HK-2 (cell line): ENCODE measurements at regions not wholly inside any gene's neighbourhood (a gene's known extent, or its start where the extent isn't known, plus 50 kb on each side); places are given as distances from the start of the nearest gene placed in this dataset.

ENCODE experiments used
- DNase-seq: peaks from one replicate; pipeline ENCODE4 v3.0.0-alpha.2; 2018; ENCODE audit not compliant: unreplicated experiment

DNA sequence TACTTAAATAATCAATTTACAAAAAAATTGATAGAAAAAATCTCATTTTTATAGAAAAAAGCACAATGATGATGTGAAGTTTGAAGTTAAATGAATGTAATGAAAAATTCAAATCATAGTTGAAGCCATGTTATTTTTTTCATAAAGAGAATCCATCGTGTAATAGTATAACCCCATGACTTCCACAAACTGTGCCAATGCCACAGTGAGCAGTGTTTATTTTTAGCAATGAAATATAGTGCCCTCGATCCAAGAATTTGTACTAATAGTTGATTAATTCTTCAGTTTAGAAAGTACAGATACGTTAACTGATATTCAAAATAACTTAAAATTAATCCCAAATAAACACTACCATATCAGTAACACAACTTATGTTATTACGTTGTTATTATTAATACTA lies 225.9 kb downstream of the PTPRC start:
- DNase-seq = no peak

DNA sequence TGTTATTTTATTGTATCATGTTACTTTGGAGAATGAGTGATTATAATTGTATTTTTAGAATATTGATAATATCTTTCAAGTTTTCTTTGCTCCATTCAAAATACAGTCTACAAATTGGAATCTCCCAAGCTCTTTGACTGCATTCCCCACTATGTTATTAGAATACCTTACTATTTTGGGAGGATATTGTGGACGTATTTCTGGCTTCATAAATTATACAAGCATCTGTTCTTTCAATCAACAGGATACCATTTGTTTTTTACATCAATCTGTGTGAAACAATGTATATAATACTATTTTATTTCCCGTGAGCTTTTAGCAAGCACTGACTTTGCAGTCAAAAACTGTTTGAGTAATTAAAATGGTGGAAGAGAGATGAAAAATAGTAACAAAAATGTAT lies 226.5 kb downstream of the PTPRC start:
- no peak for DNase-seq

DNA sequence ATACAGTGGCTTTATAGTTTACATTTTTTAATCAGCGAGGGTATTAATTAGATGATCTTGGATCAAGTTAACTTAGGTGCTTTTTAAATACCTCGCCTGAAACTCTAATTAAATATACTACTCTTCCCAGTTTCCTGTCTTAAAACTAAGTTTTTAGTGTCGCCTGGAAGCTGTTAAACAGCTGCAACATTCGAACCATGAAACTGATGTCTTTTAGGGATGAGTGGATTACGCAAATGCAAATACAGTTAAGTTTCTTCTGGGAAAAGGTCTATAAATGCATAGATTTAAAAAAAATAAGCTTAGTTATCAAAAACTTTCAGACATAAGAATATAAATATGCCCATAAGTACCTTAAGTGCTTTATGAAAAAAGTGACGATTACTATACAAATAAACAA lies 228.3 kb downstream of the PTPRC start:
- DNase-seq = no peak

DNA sequence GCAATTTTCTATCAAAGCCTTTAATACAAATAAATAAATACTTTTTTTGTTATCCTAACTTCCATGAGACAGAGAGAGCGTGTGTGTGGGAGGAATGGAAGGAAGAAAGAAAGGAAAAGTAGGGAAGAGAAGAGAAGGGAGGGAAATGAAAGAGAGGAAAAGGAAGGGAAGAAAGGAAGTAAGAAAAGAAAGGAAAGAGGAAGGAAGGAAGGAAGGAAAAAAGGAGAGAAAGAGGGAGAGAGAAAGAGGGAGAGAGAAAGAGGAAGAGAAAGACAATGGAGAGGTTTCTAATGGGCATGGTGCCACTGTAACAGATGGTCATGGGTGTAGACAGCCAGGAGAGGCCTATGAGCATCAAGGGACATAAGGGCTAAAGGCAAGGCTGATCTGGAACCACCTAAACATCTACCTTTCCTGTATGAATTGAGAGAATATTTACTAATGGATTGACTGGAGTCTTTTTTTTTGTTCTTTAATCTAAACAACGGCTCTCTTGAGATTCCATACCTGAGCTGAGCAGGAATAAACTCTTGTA lies 234.9 kb downstream of the PTPRC start:
- no peak for DNase-seq

DNA sequence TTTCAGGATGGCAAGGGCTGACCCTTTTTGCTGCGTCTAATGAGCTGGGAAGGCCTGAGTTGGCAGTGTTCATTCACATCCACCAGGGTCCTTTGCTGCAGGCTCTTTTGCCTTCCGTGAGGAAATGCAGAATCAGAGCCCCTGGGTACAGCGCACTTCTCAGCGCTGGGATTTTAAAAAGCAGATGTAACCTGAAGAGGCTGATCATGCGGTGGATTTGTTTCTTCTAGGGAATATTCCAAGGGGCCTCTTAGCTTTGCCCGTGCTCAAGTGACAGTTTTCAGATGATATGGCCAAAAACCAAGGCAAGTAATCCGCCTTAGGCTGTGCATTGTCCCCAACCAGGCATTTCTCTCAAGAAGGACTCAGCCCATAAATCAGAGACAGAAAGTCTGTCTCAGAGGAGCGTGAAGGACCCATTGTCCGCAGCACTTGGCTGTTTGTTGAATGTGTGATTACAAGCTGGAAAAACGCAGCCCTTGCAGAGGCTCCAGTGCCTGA lies 237.6 kb downstream of the PTPRC start:
- DNase-seq = no peak

DNA sequence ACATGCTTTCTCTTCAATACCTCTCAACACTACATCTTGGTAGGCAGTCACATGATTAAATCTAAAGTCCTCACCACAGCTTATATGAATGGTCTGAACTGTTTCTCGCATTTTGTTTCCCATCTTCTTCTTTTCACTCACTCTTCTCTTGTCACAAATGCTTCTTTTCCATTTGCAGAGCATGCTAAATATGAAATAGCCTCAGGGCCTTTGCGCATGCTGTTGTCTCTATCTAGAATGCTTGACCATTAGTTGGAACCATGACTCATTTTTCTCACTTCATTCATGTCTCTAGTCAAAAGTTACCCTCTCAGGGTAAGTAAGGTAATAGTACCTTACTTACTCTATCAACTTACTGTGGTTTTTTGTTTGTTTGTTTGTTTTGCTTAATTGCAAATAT lies 239.7 kb downstream of the PTPRC start:
- DNase-seq = no peak

DNA sequence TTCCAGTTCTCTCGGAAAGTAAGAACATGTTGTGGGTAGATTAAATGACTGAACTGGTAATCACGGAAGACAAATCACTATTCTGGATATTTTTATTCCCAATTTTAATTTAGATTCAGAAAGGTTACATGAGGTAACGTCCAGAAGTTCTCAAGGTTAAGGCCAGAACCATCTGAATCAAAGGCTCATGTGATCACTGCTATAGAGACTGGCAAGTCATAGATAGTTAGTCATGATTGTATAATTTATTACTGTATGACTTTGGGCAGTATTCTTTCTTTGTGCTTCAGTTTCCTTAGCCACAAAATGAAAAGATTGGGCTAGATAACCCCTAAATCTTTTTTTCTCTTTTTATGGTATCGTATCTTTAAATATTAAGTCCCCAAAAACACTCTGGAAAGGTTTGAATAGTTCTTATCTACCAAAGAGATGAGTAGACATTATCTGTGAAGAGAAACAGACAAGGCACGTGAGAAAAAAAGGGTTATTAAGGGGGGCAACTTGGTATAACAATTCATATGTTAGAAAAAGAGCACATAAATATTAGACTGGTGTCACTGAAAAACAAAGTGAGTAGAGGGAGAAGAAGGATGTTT lies 241.0 kb downstream of the PTPRC start:
- no peak for DNase-seq

DNA sequence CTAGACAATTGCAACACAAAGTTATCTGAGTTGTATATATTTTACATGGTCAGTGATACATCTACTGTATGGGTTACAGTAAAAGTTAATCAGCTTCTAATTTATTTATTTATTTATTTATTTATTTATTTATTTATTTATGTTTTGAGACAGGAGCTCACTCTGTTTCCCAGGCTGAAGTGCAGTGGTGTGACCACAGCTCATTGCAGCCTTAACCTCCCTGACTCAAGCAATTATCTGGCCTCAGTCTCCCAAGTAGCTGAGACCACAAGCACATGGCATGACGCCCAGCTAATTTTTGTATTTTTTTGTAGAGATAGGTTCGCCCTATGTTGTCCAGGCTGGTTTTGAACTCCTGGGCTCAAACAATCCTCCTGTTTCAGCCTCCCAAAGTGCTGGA lies 241.6 kb downstream of the PTPRC start:
- DNase-seq = no peak

DNA sequence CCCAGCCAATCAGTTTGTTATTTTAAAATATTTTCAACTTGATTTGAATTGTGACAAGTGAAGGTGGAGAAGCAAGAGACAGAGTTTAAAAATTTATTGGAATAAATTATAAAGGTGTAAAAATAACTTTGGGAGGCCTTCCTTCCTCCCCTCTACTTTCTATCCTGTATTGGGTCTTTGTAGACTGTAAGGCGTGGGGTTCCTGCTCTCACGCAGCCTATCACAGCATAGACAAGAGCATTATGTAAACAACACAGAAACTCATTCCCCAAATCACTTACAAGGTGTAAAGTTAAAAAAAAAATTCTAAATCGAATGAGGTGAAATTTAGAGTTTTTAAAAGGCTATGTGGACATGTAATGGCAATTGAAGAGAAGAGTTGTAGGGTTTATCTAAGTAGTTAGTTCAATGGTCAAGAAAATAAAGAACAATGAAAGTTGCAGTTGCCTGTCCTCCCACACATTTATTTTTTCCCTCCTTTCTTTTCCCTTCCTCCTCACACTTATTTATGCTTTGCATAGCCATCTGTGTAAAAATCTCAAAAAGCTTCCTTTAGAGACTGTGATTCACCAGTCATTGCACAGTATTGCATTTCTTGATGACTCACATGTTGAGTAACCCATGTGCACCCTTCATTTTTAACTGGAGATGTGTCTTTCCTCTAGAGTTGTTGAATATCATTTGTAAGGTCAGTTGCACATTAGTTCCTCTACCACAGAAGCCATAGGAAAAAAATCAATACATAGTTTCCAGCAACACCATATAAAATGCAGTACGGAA lies 242.2 kb downstream of the PTPRC start:
- no peak for DNase-seq

DNA sequence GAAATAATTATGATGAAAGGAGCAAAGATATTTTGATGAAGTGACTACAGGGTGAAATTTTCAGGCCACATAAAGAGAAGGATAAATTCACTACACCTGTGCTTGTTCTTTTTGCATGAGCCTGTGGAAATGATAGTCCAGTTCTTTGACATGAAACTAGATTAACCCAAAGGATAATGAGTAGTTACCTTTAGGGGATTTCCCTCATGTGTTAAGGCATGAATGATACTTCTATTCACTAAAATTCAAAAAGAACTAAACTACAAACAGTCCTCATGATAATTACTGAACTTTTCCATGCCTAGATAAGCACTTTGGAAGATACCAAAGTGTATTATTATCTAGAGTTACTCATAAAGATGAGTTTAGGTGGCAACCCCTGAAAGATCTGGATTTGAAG lies 244.3 kb downstream of the PTPRC start:
- DNase-seq = no peak

DNA sequence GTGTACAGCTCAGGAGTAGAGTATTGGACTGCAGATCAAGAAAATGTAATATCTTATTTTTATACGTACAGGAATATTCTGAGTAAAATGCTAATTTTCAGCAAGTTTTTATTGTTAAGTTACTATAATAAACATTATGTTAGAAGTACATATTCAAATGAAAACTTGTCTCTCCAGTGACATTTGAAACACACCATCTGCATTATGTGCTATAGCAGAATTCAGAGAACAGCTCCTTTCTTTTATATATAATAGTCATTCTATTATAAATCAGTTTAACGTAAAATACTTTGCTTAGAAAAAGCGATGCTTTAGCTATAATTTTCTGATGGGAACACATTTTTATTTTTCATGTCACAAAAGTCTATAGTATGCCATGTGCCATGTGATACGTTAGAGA lies 249.0 kb downstream of the PTPRC start:
- DNase-seq = no peak

DNA sequence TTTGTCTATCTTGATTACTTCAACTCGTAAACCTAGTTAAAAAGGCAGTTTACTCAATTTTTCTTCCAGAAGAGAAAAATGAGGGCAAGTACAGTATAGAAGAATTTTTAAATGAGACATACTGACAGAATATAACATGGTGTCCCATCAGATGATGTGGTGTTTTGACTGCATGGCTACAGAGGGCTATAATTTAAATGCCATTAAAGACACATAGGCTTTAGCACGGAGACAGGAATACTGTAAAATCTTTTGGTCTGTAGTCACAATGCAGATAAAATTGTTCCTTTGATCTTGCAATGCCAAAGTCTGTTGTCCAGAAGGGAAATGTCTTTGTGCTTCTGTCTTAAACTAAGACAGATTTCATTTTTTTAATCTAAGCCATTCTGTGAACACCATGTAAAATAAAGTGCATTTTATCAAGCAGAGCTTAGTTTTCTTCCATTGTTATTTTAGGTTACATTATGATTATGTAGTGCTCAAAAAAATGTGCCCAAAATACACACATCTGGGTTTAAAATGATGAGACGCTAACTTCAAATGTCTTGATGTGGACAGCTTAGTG lies 249.6 kb downstream of the PTPRC start:
- DNase-seq = no peak

DNA sequence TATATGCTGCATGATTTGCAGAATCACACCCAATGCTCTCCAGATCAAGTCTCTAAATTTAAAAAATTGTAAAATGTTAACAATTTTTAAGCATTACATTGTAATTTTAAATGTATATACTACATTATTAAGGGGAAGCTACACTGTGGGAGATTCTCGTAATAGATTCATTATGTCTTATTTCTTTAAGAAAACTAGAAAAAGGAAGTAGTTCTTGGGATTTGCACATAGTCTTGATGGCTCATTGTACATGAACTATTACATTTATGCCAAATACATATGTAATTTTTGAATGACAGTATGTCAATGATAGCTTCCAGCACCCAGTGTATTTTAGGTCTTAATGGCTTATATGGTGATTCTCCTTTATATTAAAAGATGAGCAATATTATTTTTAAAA lies 250.3 kb downstream of the PTPRC start:
- DNase-seq = no peak

DNA sequence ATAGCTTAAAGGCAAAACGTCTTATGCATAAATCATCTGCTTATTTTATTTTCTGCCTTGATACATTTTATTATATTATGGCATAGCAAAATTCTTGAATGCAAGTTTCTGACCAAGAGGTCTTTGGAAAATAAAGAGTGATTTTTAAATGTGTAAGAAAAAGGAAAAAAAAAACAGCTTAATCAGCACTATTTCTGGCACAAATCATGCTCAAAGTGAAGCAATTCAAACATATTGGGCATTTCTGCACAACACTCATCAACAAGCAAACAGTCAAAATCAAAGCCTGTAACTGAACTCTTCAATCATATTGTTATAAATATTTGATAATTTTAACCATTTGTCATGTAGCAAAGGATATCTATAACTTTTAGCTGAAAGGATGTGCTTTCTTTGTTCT lies 250.9 kb downstream of the PTPRC start:
- no peak for DNase-seq

DNA sequence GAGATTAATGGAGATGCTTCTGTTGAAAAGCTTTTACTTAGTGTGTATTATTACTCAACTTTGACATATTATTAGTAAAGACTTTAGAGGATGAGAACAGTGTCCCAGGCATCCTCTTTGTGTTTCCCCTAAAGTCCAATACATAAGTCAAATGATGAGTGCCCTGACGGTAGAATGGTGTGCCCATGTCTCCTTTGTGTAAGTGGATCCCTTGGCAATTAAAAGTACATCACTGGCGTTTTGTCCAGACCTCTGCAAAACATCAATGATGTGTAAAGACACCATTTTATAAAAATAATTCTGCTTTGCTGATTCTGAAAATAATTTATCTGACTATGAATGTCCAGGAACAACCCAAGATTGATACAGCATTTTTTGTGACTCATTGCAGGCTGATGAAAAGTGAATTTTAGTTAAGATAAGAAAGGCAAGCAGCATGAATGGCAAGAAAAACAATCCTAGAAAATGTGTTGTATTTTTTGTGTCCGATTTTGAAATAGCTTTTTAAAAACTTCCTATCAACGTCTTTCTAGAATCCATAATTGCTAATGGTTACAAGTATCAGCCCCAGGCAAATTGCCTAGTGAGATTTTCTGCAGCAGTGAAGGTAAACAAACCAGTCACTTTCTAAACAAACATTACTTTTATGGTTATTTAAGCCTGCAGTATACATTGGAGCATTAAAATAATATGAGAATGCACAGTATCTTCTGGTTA lies 251.5 kb downstream of the PTPRC start:
- DNase-seq = no peak

DNA sequence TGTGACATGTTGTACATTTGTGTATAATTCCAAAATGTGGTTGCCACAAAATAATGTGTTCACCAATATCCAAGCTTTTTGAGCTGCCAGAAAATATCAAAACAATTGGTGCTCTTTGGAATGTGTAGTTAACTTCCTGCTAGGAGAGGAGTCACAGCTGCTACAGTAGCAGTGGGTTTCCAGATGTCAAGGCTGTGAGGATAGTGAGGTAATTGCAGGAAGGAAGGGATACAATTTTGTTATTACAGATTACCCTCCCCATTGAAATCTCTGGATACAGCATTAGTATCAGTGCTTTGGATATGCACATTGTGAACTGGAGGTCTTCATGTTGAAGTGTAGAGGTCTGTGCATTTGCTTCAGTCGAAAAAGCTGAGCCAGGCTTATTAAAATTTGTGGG lies 253.2 kb downstream of the PTPRC start:
- no peak for DNase-seq

DNA sequence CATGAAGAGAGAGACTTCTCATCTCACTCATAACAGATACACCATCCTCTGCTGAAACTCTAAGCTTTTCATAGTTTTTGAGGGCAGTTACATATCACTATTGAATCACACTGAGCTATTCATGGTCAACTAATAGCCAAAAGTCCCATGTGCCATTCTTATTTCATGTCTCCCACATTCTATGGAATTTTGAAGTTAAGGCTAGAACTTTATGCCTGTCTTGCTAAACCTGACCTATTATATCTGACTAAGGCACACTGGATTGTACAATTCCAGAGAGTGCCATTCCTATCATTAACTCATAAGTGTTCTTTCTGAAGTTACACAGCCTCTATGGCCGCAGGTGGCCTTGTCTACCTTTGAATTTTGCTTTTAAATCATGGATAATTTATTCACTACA lies 254.3 kb downstream of the PTPRC start:
- DNase-seq = no peak

DNA sequence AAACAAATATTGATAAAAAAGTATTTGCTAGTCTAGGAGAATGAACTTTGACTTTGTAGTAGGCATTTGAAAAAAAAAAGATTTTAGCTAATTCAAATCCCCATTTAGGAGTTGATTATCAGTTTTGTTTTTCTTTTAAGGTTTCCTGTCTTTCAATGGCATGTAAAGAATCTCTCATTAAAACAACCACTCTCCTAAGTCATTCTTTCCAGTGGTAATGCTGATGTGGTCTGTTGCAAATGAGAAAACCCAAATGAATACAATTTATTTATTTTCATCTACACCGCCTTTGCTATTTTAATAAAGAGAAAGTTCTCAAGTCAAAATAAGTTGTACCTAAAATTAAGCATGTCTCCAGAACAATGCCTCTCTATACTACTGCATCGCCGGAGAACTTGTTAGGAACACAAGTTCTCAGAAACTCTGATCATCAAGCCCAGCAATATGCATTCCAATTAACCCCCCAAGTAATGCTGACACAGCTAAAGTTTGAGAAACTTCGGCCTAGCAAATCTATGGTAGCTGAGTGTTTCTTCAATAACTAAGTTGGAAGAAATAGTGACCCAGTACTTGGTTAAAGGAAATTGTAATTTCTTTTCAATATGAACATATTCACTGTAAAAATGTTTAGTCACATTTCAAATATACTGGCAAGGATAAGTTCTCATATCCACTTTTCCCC lies 255.1 kb downstream of the PTPRC start:
- no peak for DNase-seq

DNA sequence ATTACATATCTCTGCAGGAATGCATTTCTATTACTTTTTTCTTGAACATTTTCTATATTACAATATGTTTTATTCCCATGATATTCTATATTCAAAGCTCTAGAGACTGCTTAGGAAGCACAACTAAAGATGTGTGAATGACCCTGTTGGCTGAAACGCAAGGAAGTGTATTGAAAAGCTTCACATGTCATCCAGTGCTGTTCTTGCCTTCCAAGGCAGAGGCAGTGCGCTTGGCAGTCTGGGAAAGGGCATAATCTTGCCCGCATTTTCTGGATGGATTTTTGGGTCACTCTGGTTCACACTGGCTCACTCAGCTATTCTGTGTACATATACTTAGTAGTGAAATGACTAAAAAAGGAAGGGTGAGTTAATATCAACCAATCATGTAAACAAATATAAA lies 262.4 kb downstream of the PTPRC start:
- no peak for DNase-seq

DNA sequence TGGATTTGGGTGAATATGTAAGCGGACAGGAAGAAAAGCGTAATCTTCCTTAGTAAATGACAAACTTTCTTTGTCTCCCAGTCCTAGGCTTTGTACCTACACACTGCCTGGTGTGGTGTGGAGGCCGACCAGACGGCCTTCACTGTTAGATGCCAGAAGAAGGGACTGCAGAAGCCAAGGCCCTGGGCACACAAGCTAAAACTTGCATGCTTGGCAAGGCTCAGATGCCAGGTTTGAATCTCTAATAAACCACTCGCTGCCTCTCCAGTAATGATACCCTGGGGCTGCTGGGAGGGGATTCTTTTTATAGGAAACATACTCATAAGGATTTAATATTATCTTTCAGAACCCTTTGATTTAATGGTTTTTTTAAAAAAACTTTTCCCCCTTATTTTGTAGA lies 263.8 kb downstream of the PTPRC start:
- DNase-seq = no peak

DNA sequence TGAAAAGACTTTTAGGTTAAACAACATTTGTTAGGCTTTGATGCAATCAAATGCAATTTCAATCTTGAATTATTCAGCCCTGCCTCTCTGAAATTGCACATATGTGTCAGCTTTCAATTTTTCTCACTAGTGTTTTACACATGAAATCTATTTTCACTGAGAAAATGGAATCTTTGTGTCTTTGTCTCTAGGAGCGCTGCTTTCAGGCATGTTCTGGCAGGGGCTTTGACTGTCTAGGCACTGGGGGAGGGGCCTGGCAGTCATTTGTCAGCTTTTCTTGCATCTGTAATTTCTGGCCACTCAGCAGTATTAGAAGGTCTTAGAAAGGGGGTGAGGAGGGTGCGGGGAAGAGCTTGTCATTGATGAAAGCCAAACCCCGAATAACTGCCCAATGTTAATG lies 264.4 kb downstream of the PTPRC start:
- DNase-seq = no peak

DNA sequence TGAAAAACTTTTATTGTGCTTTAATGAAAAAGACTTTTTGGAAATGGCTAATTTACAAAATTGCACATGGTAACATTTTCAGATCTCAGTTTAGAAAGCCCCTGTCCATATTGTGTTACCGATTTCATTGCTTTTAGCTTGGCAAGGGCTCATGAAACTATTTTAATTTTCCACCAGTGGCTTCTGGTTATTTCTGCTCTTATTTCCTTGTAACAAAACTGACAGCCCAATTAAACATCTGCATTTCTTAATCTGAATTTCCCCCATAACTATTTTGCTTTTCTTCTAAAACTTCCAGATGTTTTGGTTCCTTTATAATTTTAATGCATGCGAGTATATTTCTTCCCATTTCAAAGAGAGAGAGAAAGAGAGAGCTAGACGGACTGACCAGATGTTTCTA lies 264.8 kb downstream of the PTPRC start:
- DNase-seq = no peak
